HCT116 (cell line): ENCODE measurements at regions not wholly inside any gene's neighbourhood (a gene's known extent, or its start where the extent isn't known, plus 50 kb on each side); places are given as distances from the start of the nearest gene placed in this dataset.

Experiments used
- EZH2 ChIP-seq: fragments of 200-600 bp; sonication (generic); IDR thresholded peaks from 2 replicates; pipeline ENCODE4 v1.6.1; 2017; ENCODE audit warnings: antibody characterized with exemption, mixed run types
- EZH2phosphoT487 ChIP-seq: fragments of 200-600 bp; IDR thresholded peaks from 2 replicates; pipeline ENCODE4 v1.6.1; 2018; ENCODE audit warnings: antibody characterized with exemption, borderline replicate concordance
- JUND ChIP-seq: IDR thresholded peaks from 2 replicates; pipeline ENCODE4 v1.6.1; 2012
- POLR2A ChIP-seq: IDR thresholded peaks from 2 replicates; pipeline ENCODE4 v1.7.0; 2011; ENCODE audit warnings: borderline replicate concordance; ENCODE audit not compliant: insufficient read depth, insufficient read length; ENCODE audit errors: extremely low read depth
- RAD21 ChIP-seq: IDR thresholded peaks from 2 replicates; pipeline ENCODE4 v1.6.1; 2012; ENCODE audit warnings: low read depth, mild to moderate bottlenecking
- SRF ChIP-seq: IDR thresholded peaks from 2 replicates; pipeline ENCODE4 v1.6.1; 2012; ENCODE audit warnings: low read depth
- YY1 ChIP-seq: IDR thresholded peaks from 2 replicates; pipeline ENCODE4 v1.6.1; 2011; ENCODE audit warnings: low read length, low read depth, moderate library complexity, mild to moderate bottlenecking; ENCODE audit not compliant: insufficient replicate concordance; ENCODE audit errors: extremely low read depth
- ZNF274 ChIP-seq: fragments of 200-500 bp; sonication (Bioruptor generic); IDR thresholded peaks from 2 replicates; pipeline ENCODE4 v1.6.1; 2014; ENCODE audit warnings: mild to moderate bottlenecking, low read depth, low read length, inconsistent platforms
- TF ChIP-seq, protein P1 (sequence below), 3 experiments: fragments of 200-600 bp in 1 of 3; sonication (generic) in 1 of 3; IDR thresholded peaks in 2 of 3; conservative IDR thresholded peaks in 1 of 3; 2 replicates each; pipeline ENCODE4 v1.5.1; 2012 to 2017; ENCODE audit warnings: low read depth in 2 of 3, low read length in 2 of 3, antibody characterized with exemption in 1 of 3, borderline replicate concordance in 1 of 3, control low read depth in 1 of 3, mild to moderate bottlenecking in 1 of 3, mixed read lengths in 1 of 3, mixed run types in 1 of 3, moderate library complexity in 1 of 3; ENCODE audit not compliant: insufficient read depth in 1 of 3

DNA sequence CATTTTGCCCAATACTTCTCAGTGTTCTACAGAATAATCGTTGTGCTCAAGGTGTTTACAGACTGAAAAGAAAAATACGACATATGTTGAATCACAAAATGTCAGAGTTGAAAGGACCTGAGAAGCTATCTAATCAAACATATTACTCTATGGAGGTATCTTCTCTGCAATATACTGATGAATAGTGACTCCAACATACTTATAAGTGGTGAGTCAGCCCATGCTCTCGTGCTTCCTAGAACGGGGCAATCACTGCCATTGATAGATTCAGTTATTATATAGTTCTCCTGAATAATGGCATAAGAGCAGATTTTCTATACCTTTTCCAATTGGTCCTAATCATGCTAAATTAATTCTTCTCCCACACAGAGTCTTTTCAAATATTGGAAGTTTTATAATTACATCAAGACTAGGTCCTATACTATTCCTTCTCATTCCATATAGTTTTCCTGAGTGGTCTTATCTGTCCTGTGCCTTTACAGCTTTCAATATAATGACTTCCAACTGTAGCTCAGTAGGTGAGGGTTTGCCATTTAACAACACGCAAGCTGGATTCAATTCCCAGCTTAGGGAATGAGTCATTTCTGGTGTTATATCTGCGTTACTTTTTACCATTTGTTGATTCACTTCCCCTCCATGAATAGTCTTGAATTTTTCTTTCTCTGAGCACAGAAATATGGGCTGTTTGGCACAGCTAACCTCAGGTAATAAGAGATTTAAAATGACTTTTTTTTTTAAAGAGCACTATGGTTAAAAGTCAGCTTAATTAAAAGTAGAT lies 81.1 kb downstream of the PLK2 start:
- TF ChIP-seq, protein P1, sequence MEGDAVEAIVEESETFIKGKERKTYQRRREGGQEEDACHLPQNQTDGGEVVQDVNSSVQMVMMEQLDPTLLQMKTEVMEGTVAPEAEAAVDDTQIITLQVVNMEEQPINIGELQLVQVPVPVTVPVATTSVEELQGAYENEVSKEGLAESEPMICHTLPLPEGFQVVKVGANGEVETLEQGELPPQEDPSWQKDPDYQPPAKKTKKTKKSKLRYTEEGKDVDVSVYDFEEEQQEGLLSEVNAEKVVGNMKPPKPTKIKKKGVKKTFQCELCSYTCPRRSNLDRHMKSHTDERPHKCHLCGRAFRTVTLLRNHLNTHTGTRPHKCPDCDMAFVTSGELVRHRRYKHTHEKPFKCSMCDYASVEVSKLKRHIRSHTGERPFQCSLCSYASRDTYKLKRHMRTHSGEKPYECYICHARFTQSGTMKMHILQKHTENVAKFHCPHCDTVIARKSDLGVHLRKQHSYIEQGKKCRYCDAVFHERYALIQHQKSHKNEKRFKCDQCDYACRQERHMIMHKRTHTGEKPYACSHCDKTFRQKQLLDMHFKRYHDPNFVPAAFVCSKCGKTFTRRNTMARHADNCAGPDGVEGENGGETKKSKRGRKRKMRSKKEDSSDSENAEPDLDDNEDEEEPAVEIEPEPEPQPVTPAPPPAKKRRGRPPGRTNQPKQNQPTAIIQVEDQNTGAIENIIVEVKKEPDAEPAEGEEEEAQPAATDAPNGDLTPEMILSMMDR (IDR thresholded peaks at IDR 0.05 in 2 of 3, conservative IDR thresholded peaks at IDR 0.05 in 1 of 3; ENCODE audit: borderline replicate concordance in 1 of 3, insufficient read depth in 1 of 3, low read depth in 2 of 3, low read length in 2 of 3): no peak
- TF ChIP-seq EZH2 (no peak), YY1 (no peak), SRF (no peak), JUND (no peak), RAD21 (no peak), POLR2A (no peak), EZH2phosphoT487 (no peak), ZNF274 (no peak)
